ENCODE measurements at regions not wholly inside any gene's neighbourhood (a gene's known extent, or its start where the extent isn't known, plus 50 kb on each side); places are given as distances from the start of the nearest gene placed in this dataset.

DNA sequence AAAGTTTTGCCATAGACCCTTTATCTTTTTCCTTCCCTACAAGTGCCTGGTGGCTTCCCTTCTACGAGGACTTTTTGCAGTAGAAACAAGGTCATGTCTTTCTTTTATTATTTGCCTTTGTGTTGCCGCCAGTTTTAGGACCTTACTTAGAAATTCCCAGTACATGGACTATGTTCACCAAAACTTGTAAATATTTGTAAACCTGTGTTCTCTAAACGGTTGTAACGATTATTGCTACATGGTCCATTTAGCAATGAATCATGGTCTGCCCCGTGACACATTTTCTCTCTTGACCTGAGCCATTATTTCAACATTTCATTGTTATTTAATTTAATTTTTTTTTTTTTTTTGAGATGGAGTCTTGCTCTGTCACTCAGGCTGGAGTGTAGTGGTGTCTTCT lies 110.7 kb downstream of the MFAP3L start:
- WGBS, 2 experiments (ENCODE audit: extremely low coverage in 1 of 2, insufficient coverage in 1 of 2, insufficient read length in 1 of 2, insufficient replicate concordance in 2 of 2, low coverage in 1 of 2, low lambda C conversion rate in 2 of 2, missing lambda C conversion rate in 1 of 2): 97% methylated on average over 5 of the region's 5 CpGs; no CpG with 5 or more reads in 1 of the 2 experiments
- no peak for TF ChIP-seq NANOG (IDR thresholded peaks at IDR 0.05; ENCODE audit: insufficient read depth, low read depth, low read length, poor library complexity, severe bottlenecking)
- TF ChIP-seq JUND (IDR thresholded peaks at IDR 0.05; ENCODE audit: low read length): no peak

More for the DNA sequence above, 110.7 kb downstream of the MFAP3L start:
- Histone ChIP-seq H2BK15ac (ENCODE audit: low read length) (no peak overlapping the region), H3K56ac (replicated peaks; ENCODE audit: insufficient read length, low read depth, low read length) (no peak overlapping the region), H4K91ac (replicated peaks; ENCODE audit: insufficient read length, low read length) (no peak overlapping the region), H3K79me2 (ENCODE audit: control insufficient read depth in 1 of 2, insufficient read depth in 2 of 2, low read length in 2 of 2) (no peaks in the 10 kb centered on the region), H3K4me1 (replicated peaks in 1 of 4; ENCODE audit: control insufficient read depth in 3 of 4, insufficient read depth in 4 of 4, low read length in 3 of 4) (peaks cover 0 to 4% (median 2%) of the 10 kb centered on the region in 4 experiments; a peak in 3 of 7 replicates), H2AFZ (ENCODE audit: low read length) (no peak overlapping the region), H2BK5ac (ENCODE audit: low read depth, low read length) (no peak overlapping the region), H3K23ac (ENCODE audit: insufficient read length) (no peak overlapping the region), H3K14ac (ENCODE audit: insufficient read length) (no peak overlapping the region), H2AK5ac (ENCODE audit: low read depth, low read length) (no peak overlapping the region), H3K4me3 (ENCODE audit: extremely low read depth in 1 of 4, insufficient read depth in 2 of 4, low read depth in 3 of 4, low read length in 4 of 4) (no peak overlapping the region), H2BK20ac (ENCODE audit: low read length) (no peak overlapping the region), H4K8ac (ENCODE audit: extremely low read depth, insufficient read depth, low read length) (no peak overlapping the region), H2BK12ac (ENCODE audit: low read depth, low read length) (no peak overlapping the region), H4K5ac (ENCODE audit: insufficient read length, low read depth, low read length) (no peak overlapping the region), H4K20me1 (replicated peaks in 1 of 2; ENCODE audit: control insufficient read depth in 1 of 2, insufficient read depth in 2 of 2, low read length in 2 of 2) (no peaks in the 10 kb centered on the region), H3K4me2 (ENCODE audit: insufficient read depth in 1 of 2, low read depth in 2 of 2, low read length in 2 of 2) (no peak overlapping the region), H3K36me3 (ENCODE audit: control insufficient read depth in 2 of 4, insufficient read depth in 4 of 4, low read length in 3 of 4) (no peaks in the 10 kb centered on the region), H3K18ac (ENCODE audit: extremely low read depth, low read length) (no peak overlapping the region), H3K27ac (ENCODE audit: low read depth, low read length) (no peak overlapping the region), H2BK120ac (replicated peaks; ENCODE audit: low read depth, low read length) (no peak overlapping the region), H3K23me2 (ENCODE audit: low read depth, low read length) (no peaks in the 10 kb centered on the region), H3K9ac (replicated peaks in 1 of 4; ENCODE audit: extremely low read depth in 1 of 4, low read depth in 3 of 4, low read length in 3 of 4) (no peak overlapping the region), H3K79me1 (ENCODE audit: low read depth, low read length) (no peaks in the 10 kb centered on the region), H3K4ac (replicated peaks; ENCODE audit: insufficient read length, low read depth, low read length) (peak overlapping the region; percentile 38), H3K9me3 (ENCODE audit: insufficient read depth in 2 of 2, low read depth in 1 of 2, low read length in 1 of 2) (peaks cover 6 to 8% of the 10 kb centered on the region in 2 experiments; a peak in 1 of 4 replicates), H3K27me3 (replicated peaks in 1 of 4; ENCODE audit: control insufficient read depth in 3 of 4, extremely low read depth in 1 of 4, insufficient read depth in 3 of 4, low read length in 3 of 4) (no peaks in the 10 kb centered on the region)
- FAIRE-seq (no peak), DNase-seq (ENCODE audit: low read depth in 1 of 2, low spot score in 2 of 2) (no peak)
- POLR2A ChIA-PET (ENCODE audit: partially characterized antibody): no interaction called here
- CTCF ChIA-PET (ENCODE audit: partially characterized antibody): no interaction called here

Data from H1 (cell line).